HCT116 (cell line): ENCODE measurements at regions not wholly inside any gene's neighbourhood (a gene's known extent, or its start where the extent isn't known, plus 50 kb on each side); places are given as distances from the start of the nearest gene placed in this dataset.

ENCODE experiments used
- ELF1 ChIP-seq: IDR thresholded peaks from 2 replicates; pipeline ENCODE4 v1.6.1; 2012; ENCODE audit warnings: low read depth, borderline replicate concordance
- EZH2 ChIP-seq: fragments of 200-600 bp; sonication (generic); IDR thresholded peaks from 2 replicates; pipeline ENCODE4 v1.6.1; 2017; ENCODE audit warnings: antibody characterized with exemption, mixed run types
- EZH2phosphoT487 ChIP-seq: fragments of 200-600 bp; IDR thresholded peaks from 2 replicates; pipeline ENCODE4 v1.6.1; 2018; ENCODE audit warnings: antibody characterized with exemption, borderline replicate concordance
- FOSL1 ChIP-seq: IDR thresholded peaks from 2 replicates; pipeline ENCODE4 v1.6.1; 2012; ENCODE audit warnings: low read depth
- MAX ChIP-seq: IDR thresholded peaks from 2 replicates; pipeline ENCODE4 v1.6.1; 2012
- POLR2A ChIP-seq: IDR thresholded peaks from 2 replicates; pipeline ENCODE4 v1.7.0; 2011; ENCODE audit warnings: borderline replicate concordance; ENCODE audit not compliant: insufficient read depth, insufficient read length; ENCODE audit errors: extremely low read depth
- REST ChIP-seq: IDR thresholded peaks from 2 replicates; pipeline ENCODE4 v1.6.1; 2012; ENCODE audit warnings: low read depth
- YY1 ChIP-seq: IDR thresholded peaks from 2 replicates; pipeline ENCODE4 v1.6.1; 2011; ENCODE audit warnings: low read length, low read depth, moderate library complexity, mild to moderate bottlenecking; ENCODE audit not compliant: insufficient replicate concordance; ENCODE audit errors: extremely low read depth
- TF ChIP-seq, protein P1 (sequence below), 3 experiments: fragments of 200-600 bp in 1 of 3; sonication (generic) in 1 of 3; IDR thresholded peaks in 2 of 3; conservative IDR thresholded peaks in 1 of 3; 2 replicates each; pipeline ENCODE4 v1.5.1; 2012 to 2017; ENCODE audit warnings: low read depth in 2 of 3, low read length in 2 of 3, antibody characterized with exemption in 1 of 3, borderline replicate concordance in 1 of 3, control low read depth in 1 of 3, mild to moderate bottlenecking in 1 of 3, mixed read lengths in 1 of 3, mixed run types in 1 of 3, moderate library complexity in 1 of 3; ENCODE audit not compliant: insufficient read depth in 1 of 3

DNA sequence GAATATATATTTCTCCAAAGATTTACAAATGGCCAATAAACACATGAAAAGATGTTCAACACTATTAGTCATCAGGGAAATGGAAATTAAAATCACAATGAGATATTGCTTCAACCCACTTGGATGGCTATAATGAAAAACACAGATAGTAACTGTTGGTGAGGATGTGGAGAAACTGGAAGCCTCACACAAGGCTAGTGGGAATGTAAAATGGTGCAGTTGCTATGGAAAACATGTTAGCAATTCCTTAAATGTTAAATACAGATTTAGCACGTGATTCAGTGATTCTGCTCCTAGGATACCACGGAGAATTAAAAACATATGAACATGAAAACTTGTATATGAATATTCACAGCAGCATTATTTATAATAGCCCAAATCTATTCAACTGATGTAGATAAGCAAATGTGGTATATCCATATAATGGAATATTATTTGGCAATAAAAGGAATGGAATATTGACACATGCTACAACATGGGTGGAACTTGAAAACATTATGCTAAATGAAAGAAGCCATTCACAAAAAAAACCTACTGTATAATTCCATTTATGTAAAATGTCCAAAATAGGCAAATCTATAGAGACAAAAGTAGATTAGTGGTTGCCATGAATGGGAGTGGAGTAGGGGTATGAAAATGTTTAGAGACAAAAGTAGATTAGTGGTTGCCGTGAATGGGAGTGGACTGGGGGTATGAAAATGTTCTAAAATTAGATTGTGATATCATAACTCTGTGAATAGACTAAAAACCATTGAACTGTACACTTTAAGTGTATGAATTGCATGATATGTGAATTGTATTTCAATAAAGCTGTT lies 227.1 kb upstream of the DDHD1 start:
- TF ChIP-seq, protein P1, sequence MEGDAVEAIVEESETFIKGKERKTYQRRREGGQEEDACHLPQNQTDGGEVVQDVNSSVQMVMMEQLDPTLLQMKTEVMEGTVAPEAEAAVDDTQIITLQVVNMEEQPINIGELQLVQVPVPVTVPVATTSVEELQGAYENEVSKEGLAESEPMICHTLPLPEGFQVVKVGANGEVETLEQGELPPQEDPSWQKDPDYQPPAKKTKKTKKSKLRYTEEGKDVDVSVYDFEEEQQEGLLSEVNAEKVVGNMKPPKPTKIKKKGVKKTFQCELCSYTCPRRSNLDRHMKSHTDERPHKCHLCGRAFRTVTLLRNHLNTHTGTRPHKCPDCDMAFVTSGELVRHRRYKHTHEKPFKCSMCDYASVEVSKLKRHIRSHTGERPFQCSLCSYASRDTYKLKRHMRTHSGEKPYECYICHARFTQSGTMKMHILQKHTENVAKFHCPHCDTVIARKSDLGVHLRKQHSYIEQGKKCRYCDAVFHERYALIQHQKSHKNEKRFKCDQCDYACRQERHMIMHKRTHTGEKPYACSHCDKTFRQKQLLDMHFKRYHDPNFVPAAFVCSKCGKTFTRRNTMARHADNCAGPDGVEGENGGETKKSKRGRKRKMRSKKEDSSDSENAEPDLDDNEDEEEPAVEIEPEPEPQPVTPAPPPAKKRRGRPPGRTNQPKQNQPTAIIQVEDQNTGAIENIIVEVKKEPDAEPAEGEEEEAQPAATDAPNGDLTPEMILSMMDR (IDR thresholded peaks at IDR 0.05 in 2 of 3, conservative IDR thresholded peaks at IDR 0.05 in 1 of 3; ENCODE audit: borderline replicate concordance in 1 of 3, insufficient read depth in 1 of 3, low read depth in 2 of 3, low read length in 2 of 3), result no peak
- no peak for TF ChIP-seq EZH2phosphoT487
- TF ChIP-seq POLR2A, result no peak
- no peak for TF ChIP-seq MAX
- no peak for TF ChIP-seq REST
- no peak for TF ChIP-seq YY1
- no peak for TF ChIP-seq ELF1
- TF ChIP-seq FOSL1, result no peak
- no peak for TF ChIP-seq EZH2
